RWPE1 (cell line): ENCODE measurements at regions not wholly inside any gene's neighbourhood (a gene's known extent, or its start where the extent isn't known, plus 50 kb on each side); places are given as distances from the start of the nearest gene placed in this dataset.

Experiments
- CTCF ChIA-PET: fragments of 350-600 bp; sonication (Branson Sonifier 250); formaldehyde crosslinking; extraction: SDS; loops from one replicate; lab custom pipeline; 2021; lab: Yijun Ruan, JAX
- POLR2A ChIA-PET: fragments of 400-600 bp; formaldehyde crosslinking; extraction: SDS; loops from one replicate; lab custom pipeline; 2020; ENCODE audit warnings: antibody characterized with exemption; ENCODE audit not compliant: low non-redundant PET; lab: Yijun Ruan, JAX
- DNase-seq: peaks from one replicate; pipeline ENCODE4 v3.0.0; 2012; ENCODE audit warnings: low spot score
- H3K27ac ChIP-seq: fragments of 450-650 bp; 2 replicates; pipeline ENCODE4 v1.5.1; 2017
- TF ChIP-seq, protein P1 (sequence below): fragments of 450-650 bp; conservative IDR thresholded peaks from 2 replicates; pipeline ENCODE4 v1.5.1; 2017; ENCODE audit warnings: low read depth, mild to moderate bottlenecking

DNA sequence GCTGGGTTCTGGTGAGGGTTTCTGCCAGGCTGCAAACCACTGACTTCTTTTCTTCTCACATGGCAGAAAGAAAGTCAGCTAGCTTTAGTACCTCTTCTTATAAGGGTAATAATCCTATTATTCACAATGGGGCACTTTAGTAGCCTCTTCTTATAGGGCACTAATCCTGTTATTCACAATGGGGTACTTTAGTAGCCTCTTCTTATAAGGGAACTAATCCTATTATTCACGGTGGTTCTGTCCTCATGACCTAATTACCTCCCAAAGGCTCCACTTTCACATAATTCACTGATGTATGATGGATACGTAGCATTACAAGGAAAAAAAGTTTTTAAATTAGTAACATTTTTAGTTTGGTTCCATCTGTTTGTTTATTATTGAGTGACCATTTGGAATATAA, 671.3 kb downstream of the NSUN3 start:
- no peak overlapping the region for H3K27ac ChIP-seq
- POLR2A ChIA-PET, result no interaction called here
- CTCF ChIA-PET, result no interaction called here
- TF ChIP-seq, protein P1, sequence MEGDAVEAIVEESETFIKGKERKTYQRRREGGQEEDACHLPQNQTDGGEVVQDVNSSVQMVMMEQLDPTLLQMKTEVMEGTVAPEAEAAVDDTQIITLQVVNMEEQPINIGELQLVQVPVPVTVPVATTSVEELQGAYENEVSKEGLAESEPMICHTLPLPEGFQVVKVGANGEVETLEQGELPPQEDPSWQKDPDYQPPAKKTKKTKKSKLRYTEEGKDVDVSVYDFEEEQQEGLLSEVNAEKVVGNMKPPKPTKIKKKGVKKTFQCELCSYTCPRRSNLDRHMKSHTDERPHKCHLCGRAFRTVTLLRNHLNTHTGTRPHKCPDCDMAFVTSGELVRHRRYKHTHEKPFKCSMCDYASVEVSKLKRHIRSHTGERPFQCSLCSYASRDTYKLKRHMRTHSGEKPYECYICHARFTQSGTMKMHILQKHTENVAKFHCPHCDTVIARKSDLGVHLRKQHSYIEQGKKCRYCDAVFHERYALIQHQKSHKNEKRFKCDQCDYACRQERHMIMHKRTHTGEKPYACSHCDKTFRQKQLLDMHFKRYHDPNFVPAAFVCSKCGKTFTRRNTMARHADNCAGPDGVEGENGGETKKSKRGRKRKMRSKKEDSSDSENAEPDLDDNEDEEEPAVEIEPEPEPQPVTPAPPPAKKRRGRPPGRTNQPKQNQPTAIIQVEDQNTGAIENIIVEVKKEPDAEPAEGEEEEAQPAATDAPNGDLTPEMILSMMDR, result no peak
- no peak for DNase-seq

DNA sequence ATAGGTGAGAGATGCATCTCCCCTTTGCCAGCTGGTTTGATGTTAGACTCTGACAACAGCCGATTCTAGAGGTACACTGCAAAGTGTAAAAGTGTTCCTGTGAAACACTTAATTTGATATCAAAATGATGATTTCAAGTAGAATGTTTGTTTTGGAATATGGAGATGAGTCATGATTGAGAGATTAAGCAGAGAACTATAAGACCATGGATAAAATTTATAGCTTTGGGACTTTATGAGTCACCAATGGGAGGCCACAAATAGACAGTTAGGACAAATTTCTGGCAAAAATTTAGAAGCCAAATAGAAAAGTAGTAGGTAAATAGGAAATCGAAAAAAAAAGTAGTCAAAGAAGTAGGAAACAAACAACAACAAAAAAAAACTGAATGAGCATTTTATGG, 672.5 kb downstream of the NSUN3 start:
- TF ChIP-seq, protein P1, result no peak
- DNase-seq, result no peak
- no peak overlapping the region for H3K27ac ChIP-seq
- ChIA-PET POLR2A (no interaction called here), CTCF (interaction anchor here (0.6 kb wide), 1 partner anchor 284 kb away, joined by 4 read pairs; no protein-coding TSS in a partner anchor)

GRCh38 chr3:94737116-94737515, 674.3 kb downstream of the NSUN3 start:
- H3K27ac ChIP-seq, result no peak overlapping the region
- ChIA-PET CTCF (no interaction called here), POLR2A (no interaction called here)
- TF ChIP-seq, protein P1, result no peak
- no peak for DNase-seq

DNA sequence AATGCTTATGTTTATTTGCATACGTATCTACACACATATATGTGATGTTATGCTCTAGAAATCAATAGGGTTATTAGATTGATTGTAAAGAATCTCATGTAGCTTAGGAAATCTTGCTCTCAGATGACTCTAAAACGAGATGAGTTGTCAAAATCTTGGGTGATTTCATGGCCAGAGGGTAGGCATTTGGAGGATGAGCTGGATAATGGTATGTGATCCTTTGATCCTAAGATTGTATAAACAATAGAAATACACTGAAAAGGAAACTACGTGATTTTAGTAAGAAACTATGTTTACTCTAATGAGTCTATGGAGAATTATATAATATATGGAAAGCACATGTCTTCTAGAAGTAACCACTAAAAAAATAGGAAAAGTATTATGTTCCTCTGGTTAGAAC, 676.6 kb downstream of the NSUN3 start:
- POLR2A ChIA-PET, result no interaction called here
- no peak for DNase-seq
- CTCF ChIA-PET, result no interaction called here

DNA sequence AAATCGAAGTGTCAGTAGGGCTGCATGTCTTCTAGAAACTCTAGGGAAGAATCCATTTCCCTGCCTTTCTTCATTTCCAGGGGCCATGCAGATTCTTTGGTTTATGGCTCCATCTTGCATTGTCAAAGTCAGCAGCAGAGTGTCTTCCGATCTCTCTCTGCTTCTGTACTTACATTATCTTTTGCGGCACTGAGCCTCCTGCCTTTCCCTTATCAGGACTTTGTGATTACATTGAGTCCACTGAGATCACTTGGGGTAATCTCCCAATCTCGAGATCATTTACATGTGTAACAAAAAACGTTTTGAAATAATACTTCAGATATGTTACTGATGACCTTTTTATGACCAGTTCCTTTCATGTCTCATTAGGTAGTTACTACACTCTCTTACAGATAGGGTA, 695.9 kb downstream of the NSUN3 start:
- POLR2A ChIA-PET, result no interaction called here
- CTCF ChIA-PET, result no interaction called here
- TF ChIP-seq, protein P1, result no peak
- no peak for DNase-seq
- no peak overlapping the region for H3K27ac ChIP-seq

More for the DNA sequence above, 676.6 kb downstream of the NSUN3 start:
- TF ChIP-seq, protein P1, result no peak
- no peak overlapping the region for H3K27ac ChIP-seq

DNA sequence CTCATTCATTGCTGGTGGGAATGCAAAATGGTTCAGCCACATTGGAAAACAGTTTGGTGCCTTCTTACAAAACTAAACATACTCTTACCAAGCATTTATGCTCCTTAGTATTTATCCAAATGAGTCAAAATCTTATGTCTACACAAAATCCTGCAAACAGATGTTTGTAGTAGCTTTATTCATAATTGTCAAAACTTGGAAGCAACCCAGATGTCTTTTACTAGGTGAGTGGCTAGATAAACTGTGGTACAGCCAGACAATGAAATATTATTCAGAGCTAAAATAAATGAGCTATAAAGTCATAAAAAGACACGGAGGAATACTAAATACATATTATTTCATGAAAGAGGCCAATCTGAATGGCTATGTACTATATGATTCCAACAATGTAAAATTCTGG, 709.5 kb downstream of the NSUN3 start:
- H3K27ac ChIP-seq, result no peak overlapping the region
- TF ChIP-seq, protein P1, result no peak
- ChIA-PET CTCF (no interaction called here), POLR2A (no interaction called here)
- DNase-seq, result no peak

DNA sequence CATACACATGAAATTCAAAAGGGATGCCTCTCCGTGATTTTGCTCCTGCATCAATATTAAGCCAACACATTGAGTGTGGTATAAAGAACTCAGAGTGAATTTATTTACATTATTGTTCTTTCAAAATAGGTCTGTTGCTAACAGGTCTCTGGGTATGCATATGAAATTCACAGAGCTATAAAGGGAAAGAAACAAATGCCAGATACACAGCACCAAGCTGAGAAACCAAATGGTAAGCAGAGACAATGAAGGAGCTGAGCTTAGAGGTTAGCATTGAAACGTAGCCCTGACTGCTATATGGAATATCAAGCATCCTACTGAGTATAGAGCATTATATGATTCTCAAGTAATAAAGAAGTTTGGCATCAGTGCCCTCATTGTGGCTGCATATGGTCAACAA, 712.9 kb downstream of the NSUN3 start:
- TF ChIP-seq, protein P1, result no peak
- CTCF ChIA-PET, result no interaction called here
- H3K27ac ChIP-seq, result no peak overlapping the region
- POLR2A ChIA-PET, result no interaction called here
- no peak for DNase-seq
